ENCODE measurements at regions not wholly inside any gene's neighbourhood (a gene's known extent, or its start where the extent isn't known, plus 50 kb on each side); places are given as distances from the start of the nearest gene placed in this dataset.

GRCh38 chr16:74071996-74072535 lies 224.5 kb upstream of the PSMD7 start:
- POLR2A ChIA-PET (ENCODE audit: partially characterized antibody), result interaction anchor here (1.5 kb wide), 1 partner anchor 8 kb away, joined by 5 read pairs; no protein-coding TSS in a partner anchor
- H4K20me1 ChIP-seq (replicated peaks in 1 of 2; ENCODE audit: control insufficient read depth in 1 of 2, insufficient read depth in 2 of 2, low read length in 2 of 2), result no peaks in the 10 kb centered on the region

More at GRCh38 chr16:74071996-74072535, 224.5 kb upstream of the PSMD7 start:
- no peak overlapping the region for H3K4me2 ChIP-seq (ENCODE audit: insufficient read depth in 1 of 2, low read depth in 2 of 2, low read length in 2 of 2)
- no peaks in the 10 kb centered on the region for H3K23me2 ChIP-seq (ENCODE audit: low read depth, low read length)
- H2BK120ac ChIP-seq (replicated peaks; ENCODE audit: low read depth, low read length), result no peak overlapping the region
- no peak overlapping the region for H2BK15ac ChIP-seq (ENCODE audit: low read length)
- no peak overlapping the region for H3K23ac ChIP-seq (ENCODE audit: insufficient read length)
- no peak overlapping the region for H2BK20ac ChIP-seq (ENCODE audit: low read length)
- no peaks in the 10 kb centered on the region for H3K79me2 ChIP-seq (ENCODE audit: control insufficient read depth in 1 of 2, insufficient read depth in 2 of 2, low read length in 2 of 2)
- H3K36me3 ChIP-seq (ENCODE audit: control insufficient read depth in 2 of 4, insufficient read depth in 4 of 4, low read length in 3 of 4), result no peaks in the 10 kb centered on the region; a peak in 1 of 8 replicates
- no peak overlapping the region for H2BK5ac ChIP-seq (ENCODE audit: low read depth, low read length)
- H4K5ac ChIP-seq (ENCODE audit: insufficient read length, low read depth, low read length), result no peak overlapping the region
- H3K27me3 ChIP-seq (replicated peaks in 1 of 4; ENCODE audit: control insufficient read depth in 3 of 4, extremely low read depth in 1 of 4, insufficient read depth in 3 of 4, low read length in 3 of 4), result no peaks in the 10 kb centered on the region
- no peak overlapping the region for H3K27ac ChIP-seq (ENCODE audit: low read depth, low read length)
- H3K18ac ChIP-seq (ENCODE audit: extremely low read depth, low read length), result no peak overlapping the region
- H4K8ac ChIP-seq (ENCODE audit: extremely low read depth, insufficient read depth, low read length), result no peak overlapping the region
- H2AFZ ChIP-seq (ENCODE audit: low read length), result no peak overlapping the region
- no peak overlapping the region for H3K4ac ChIP-seq (replicated peaks; ENCODE audit: insufficient read length, low read depth, low read length)
- no peak overlapping the region for H2BK12ac ChIP-seq (ENCODE audit: low read depth, low read length)
- no peak overlapping the region for H2AK5ac ChIP-seq (ENCODE audit: low read depth, low read length)
- CTCF ChIA-PET (ENCODE audit: partially characterized antibody), result interaction anchor here (0.7 to 1.5 kb wide), 2 partner anchors 13 to 155 kb away, joined by 4 read pairs; no protein-coding TSS in a partner anchor
- 0 out of 7 replicates have a peak, but pooled peaks cover 0 to 2% (median 0%) of the 10 kb centered on the region in 4 experiments for H3K4me1 ChIP-seq (replicated peaks in 1 of 4; ENCODE audit: control insufficient read depth in 3 of 4, insufficient read depth in 4 of 4, low read length in 3 of 4)
- 90% methylated on average over 8 of the region's 8 CpGs; no CpG with 5 or more reads in 1 of the 2 experiments for WGBS, 2 experiments (ENCODE audit: extremely low coverage in 1 of 2, insufficient coverage in 1 of 2, insufficient read length in 1 of 2, insufficient replicate concordance in 2 of 2, low coverage in 1 of 2, low lambda C conversion rate in 2 of 2, missing lambda C conversion rate in 1 of 2)
- TF ChIP-seq SUZ12 (IDR thresholded peaks at IDR 0.05; ENCODE audit: low read length), result no peak
- TF ChIP-seq CTCF (IDR thresholded peaks at IDR 0.05; ENCODE audit: control extremely low read depth in 1 of 3, insufficient read depth in 1 of 3, low read depth in 1 of 3, low read length in 3 of 3), result no peak
- TF ChIP-seq ASH2L (IDR thresholded peaks at IDR 0.05; ENCODE audit: low read length), result no peak
- TF ChIP-seq BACH1 (IDR thresholded peaks at IDR 0.05; ENCODE audit: low read length), result no peak
- TF ChIP-seq MAX (IDR thresholded peaks at IDR 0.05), result no peak
- TF ChIP-seq CTBP2 (IDR thresholded peaks at IDR 0.05; ENCODE audit: borderline replicate concordance, insufficient read depth, insufficient read length, low read length), result no peak
- H3K56ac ChIP-seq (replicated peaks; ENCODE audit: insufficient read length, low read depth, low read length), result no peak overlapping the region
- no peaks in the 10 kb centered on the region for H3K79me1 ChIP-seq (ENCODE audit: low read depth, low read length)
- FAIRE-seq (no peak), DNase-seq (ENCODE audit: low read depth in 1 of 2, low spot score in 2 of 2) (no peak)
- no peak overlapping the region for H3K14ac ChIP-seq (ENCODE audit: insufficient read length)
- no peak overlapping the region for H4K91ac ChIP-seq (replicated peaks; ENCODE audit: insufficient read length, low read length)
- H3K9me3 ChIP-seq (ENCODE audit: insufficient read depth in 2 of 2, low read depth in 1 of 2, low read length in 1 of 2), result peaks cover 0 to 6% of the 10 kb centered on the region in 2 experiments; a peak in 3 of 4 replicates
- H3K4me3 ChIP-seq (ENCODE audit: extremely low read depth in 1 of 4, insufficient read depth in 2 of 4, low read depth in 3 of 4, low read length in 4 of 4), result no peak overlapping the region
- H3K9ac ChIP-seq (replicated peaks in 1 of 4; ENCODE audit: extremely low read depth in 1 of 4, low read depth in 3 of 4, low read length in 3 of 4), result no peak overlapping the region

Measured in H1 (cell line).